ENCODE measurements at regions not wholly inside any gene's neighbourhood (a gene's known extent, or its start where the extent isn't known, plus 50 kb on each side); places are given as distances from the start of the nearest gene placed in this dataset.

GRCh38 chrX:96098471-96098870 is 586.2 kb upstream of the DIAPH2 start:
- TF ChIP-seq CTCF (IDR thresholded peaks at IDR 0.05) (no peak), POLR2A (IDR thresholded peaks at IDR 0.05) (no peak)
